ENCODE measurements at regions not wholly inside any gene's neighbourhood (a gene's known extent, or its start where the extent isn't known, plus 50 kb on each side); places are given as distances from the start of the nearest gene placed in this dataset.

DNA sequence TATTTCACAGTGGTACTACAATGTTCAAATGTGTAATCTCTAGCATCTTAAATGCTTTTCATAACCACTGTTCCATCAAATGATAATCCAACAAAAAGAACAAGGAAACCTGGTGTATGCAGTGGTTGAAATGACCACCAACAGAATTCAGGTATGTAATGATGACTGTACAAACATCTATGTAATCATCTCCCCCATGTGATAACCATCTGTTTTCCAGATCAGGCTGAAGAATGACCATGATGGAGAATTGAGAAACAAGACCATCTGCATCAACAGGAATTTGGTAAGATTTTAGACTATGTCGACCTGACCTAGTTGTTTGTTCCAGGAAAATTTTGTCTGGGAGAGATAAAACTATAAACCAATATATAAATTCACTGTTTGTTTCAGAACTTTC, 81.3 kb upstream of the ASCC3 start:
- no peaks in the 10 kb centered on the region for H3K9me2 ChIP-seq (replicated peaks; ENCODE audit: insufficient read depth, low read length)
- H3K9ac ChIP-seq (ENCODE audit: low read length): no peak overlapping the region
- H4K20me1 ChIP-seq (ENCODE audit: low read depth, low read length): no peaks in the 10 kb centered on the region
- no peaks in the 10 kb centered on the region for H3K36me3 ChIP-seq (ENCODE audit: low read length)
- no peak overlapping the region for H2AFZ ChIP-seq (ENCODE audit: low read depth, low read length, severe bottlenecking)
- no peaks in the 10 kb centered on the region for H3K27me3 ChIP-seq (ENCODE audit: low read length)
- no peak overlapping the region for H3K4me2 ChIP-seq (ENCODE audit: low read depth, low read length, poor library complexity, severe bottlenecking)
- H3K27ac ChIP-seq (ENCODE audit: low read depth, low read length): no peak overlapping the region
- no peak overlapping the region for H3K4me3 ChIP-seq (ENCODE audit: insufficient read depth, low read length, poor library complexity, severe bottlenecking)
- H3K79me2 ChIP-seq (ENCODE audit: insufficient read depth, low read length): no peaks in the 10 kb centered on the region
- TF ChIP-seq EZH2phosphoT487 (conservative IDR thresholded peaks at IDR 0.05; ENCODE audit: low read length): no peak
- TF ChIP-seq, protein P1, sequence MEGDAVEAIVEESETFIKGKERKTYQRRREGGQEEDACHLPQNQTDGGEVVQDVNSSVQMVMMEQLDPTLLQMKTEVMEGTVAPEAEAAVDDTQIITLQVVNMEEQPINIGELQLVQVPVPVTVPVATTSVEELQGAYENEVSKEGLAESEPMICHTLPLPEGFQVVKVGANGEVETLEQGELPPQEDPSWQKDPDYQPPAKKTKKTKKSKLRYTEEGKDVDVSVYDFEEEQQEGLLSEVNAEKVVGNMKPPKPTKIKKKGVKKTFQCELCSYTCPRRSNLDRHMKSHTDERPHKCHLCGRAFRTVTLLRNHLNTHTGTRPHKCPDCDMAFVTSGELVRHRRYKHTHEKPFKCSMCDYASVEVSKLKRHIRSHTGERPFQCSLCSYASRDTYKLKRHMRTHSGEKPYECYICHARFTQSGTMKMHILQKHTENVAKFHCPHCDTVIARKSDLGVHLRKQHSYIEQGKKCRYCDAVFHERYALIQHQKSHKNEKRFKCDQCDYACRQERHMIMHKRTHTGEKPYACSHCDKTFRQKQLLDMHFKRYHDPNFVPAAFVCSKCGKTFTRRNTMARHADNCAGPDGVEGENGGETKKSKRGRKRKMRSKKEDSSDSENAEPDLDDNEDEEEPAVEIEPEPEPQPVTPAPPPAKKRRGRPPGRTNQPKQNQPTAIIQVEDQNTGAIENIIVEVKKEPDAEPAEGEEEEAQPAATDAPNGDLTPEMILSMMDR (IDR thresholded peaks at IDR 0.05; ENCODE audit: insufficient read depth, low read length, poor library complexity, severe bottlenecking): no peak
- H3K9me3 ChIP-seq (ENCODE audit: insufficient read depth, low read length): no peaks in the 10 kb centered on the region
- H3F3A ChIP-seq (ENCODE audit: insufficient read depth): no peaks in the 10 kb centered on the region

DNA sequence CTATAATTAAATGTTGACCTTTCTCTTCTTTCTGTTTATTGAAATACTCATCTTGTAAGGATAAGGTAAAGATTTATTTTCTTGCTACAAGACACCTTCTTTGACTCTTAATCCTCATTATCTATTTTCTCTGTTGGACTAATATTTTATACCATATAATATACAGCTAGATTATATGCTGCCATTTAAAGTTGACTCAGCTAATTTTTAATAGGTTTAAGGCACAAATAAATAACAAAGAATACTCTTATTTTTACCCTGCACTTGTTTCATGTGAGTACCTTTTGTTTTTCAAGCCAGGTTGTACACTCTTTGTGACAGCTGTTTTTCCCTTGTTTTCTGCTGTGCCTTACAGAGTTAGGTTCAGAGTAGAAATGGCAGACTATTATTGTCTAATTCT, 83.9 kb upstream of the ASCC3 start:
- TF ChIP-seq, protein P1 (IDR thresholded peaks at IDR 0.05; ENCODE audit: insufficient read depth, low read length, poor library complexity, severe bottlenecking): no peak
- no peak for TF ChIP-seq EZH2phosphoT487 (conservative IDR thresholded peaks at IDR 0.05; ENCODE audit: low read length)
- Histone ChIP-seq H3K4me2 (ENCODE audit: low read depth, low read length, poor library complexity, severe bottlenecking) (no peak overlapping the region), H3K9me2 (replicated peaks; ENCODE audit: insufficient read depth, low read length) (no peaks in the 10 kb centered on the region), H3K9me3 (ENCODE audit: insufficient read depth, low read length) (no peaks in the 10 kb centered on the region), H3K4me3 (ENCODE audit: insufficient read depth, low read length, poor library complexity, severe bottlenecking) (no peak overlapping the region), H3K79me2 (ENCODE audit: insufficient read depth, low read length) (no peaks in the 10 kb centered on the region), H2AFZ (ENCODE audit: low read depth, low read length, severe bottlenecking) (no peak overlapping the region), H3K9ac (ENCODE audit: low read length) (no peak overlapping the region), H4K20me1 (ENCODE audit: low read depth, low read length) (no peaks in the 10 kb centered on the region), H3K27ac (ENCODE audit: low read depth, low read length) (no peak overlapping the region), H3F3A (ENCODE audit: insufficient read depth) (no peaks in the 10 kb centered on the region), H3K36me3 (ENCODE audit: low read length) (no peaks in the 10 kb centered on the region), H3K27me3 (ENCODE audit: low read length) (no peaks in the 10 kb centered on the region)

- Histone ChIP-seq H3K27ac (ENCODE audit: low read depth, low read length) (no peak overlapping the region), H4K20me1 (ENCODE audit: low read depth, low read length) (no peaks in the 10 kb centered on the region), H3K79me2 (ENCODE audit: insufficient read depth, low read length) (no peaks in the 10 kb centered on the region), H3K4me2 (ENCODE audit: low read depth, low read length, poor library complexity, severe bottlenecking) (no peak overlapping the region), H3K36me3 (ENCODE audit: low read length) (no peaks in the 10 kb centered on the region), H2AFZ (ENCODE audit: low read depth, low read length, severe bottlenecking) (no peak overlapping the region), H3K9ac (ENCODE audit: low read length) (no peak overlapping the region), H3K4me3 (ENCODE audit: insufficient read depth, low read length, poor library complexity, severe bottlenecking) (no peak overlapping the region), H3F3A (ENCODE audit: insufficient read depth) (no peaks in the 10 kb centered on the region), H3K9me2 (replicated peaks; ENCODE audit: insufficient read depth, low read length) (no peaks in the 10 kb centered on the region), H3K27me3 (ENCODE audit: low read length) (no peaks in the 10 kb centered on the region), H3K9me3 (ENCODE audit: insufficient read depth, low read length) (no peaks in the 10 kb centered on the region)
- TF ChIP-seq, protein P1 (IDR thresholded peaks at IDR 0.05; ENCODE audit: insufficient read depth, low read length, poor library complexity, severe bottlenecking): no peak
- TF ChIP-seq EZH2phosphoT487 (conservative IDR thresholded peaks at IDR 0.05; ENCODE audit: low read length): no peak
Measured at GRCh38 chr6:100968949-100969348, 87.8 kb upstream of the ASCC3 start.

All from SU-DHL-6 (cell line).